Keratinocyte (primary cell): ENCODE measurements at regions not wholly inside any gene's neighbourhood (a gene's known extent, or its start where the extent isn't known, plus 50 kb on each side); places are given as distances from the start of the nearest gene placed in this dataset.

Source experiments
- DNase-seq: peaks from one replicate; pipeline ENCODE4 v3.0.0-alpha.2; 2011; ENCODE audit warnings: low read depth, missing footprints, low spot score
- FAIRE-seq: peaks from 2 replicates; lab custom pipeline; 2011; peaks lifted over from hg19 to GRCh38; lab: Jason Lieb, UNC
- H2AFZ ChIP-seq: 2 replicates; pipeline ENCODE4 v1.6.0; 2012; ENCODE audit warnings: low read length, control low read depth, inconsistent platforms; ENCODE audit not compliant: control insufficient read depth
- H3K27ac ChIP-seq: 2 replicates; pipeline ENCODE4 v1.5.1; 2011; ENCODE audit warnings: low read length; ENCODE audit not compliant: control insufficient read depth, insufficient read depth
- H3K27me3 ChIP-seq: 3 replicates; pipeline ENCODE4 v1.6.0; 2011; ENCODE audit warnings: low read length; ENCODE audit not compliant: control insufficient read depth, insufficient read depth; ENCODE audit errors: extremely low read depth
- H3K36me3 ChIP-seq, 2 experiments: 2 replicates in 1 of 2; 3 replicates in 1 of 2; pipeline ENCODE4 v1.5.1; 2011; ENCODE audit warnings: low read length in 2 of 2, mild to moderate bottlenecking in 1 of 2; ENCODE audit not compliant: control insufficient read depth in 2 of 2, insufficient read depth in 2 of 2; ENCODE audit errors: extremely low read depth in 1 of 2
- H3K4me1 ChIP-seq: 3 replicates; pipeline ENCODE4 v1.5.1; 2011; ENCODE audit warnings: low read length; ENCODE audit not compliant: control insufficient read depth, insufficient read depth; ENCODE audit errors: extremely low read depth
- H3K4me2 ChIP-seq: 3 replicates; pipeline ENCODE4 v1.6.0; 2011; ENCODE audit warnings: low read depth, low read length; ENCODE audit not compliant: control insufficient read depth, insufficient read depth; ENCODE audit errors: extremely low read depth
- H3K4me3 ChIP-seq, 3 experiments: fragments of 200-600 bp in 1 of 3; sonication (generic) in 1 of 3; 2 replicates in 2 of 3; 3 replicates in 1 of 3; pipeline ENCODE4 v1.5.1; 2011 to 2016; ENCODE audit warnings: low read length in 3 of 3, mild to moderate bottlenecking in 3 of 3, control low read depth in 2 of 3, inconsistent platforms in 1 of 3, low read depth in 1 of 3, mixed read lengths in 1 of 3, mixed run types in 1 of 3, moderate library complexity in 1 of 3; ENCODE audit not compliant: control insufficient read depth in 2 of 3, insufficient read depth in 2 of 3; ENCODE audit errors: extremely low read depth in 1 of 3
- H3K79me2 ChIP-seq: 2 replicates; pipeline ENCODE4 v1.6.0; 2012; ENCODE audit warnings: low read length; ENCODE audit not compliant: control insufficient read depth, insufficient read depth
- H3K9ac ChIP-seq: 3 replicates; pipeline ENCODE4 v1.6.0; 2011; ENCODE audit warnings: low read length; ENCODE audit not compliant: control insufficient read depth, insufficient read depth; ENCODE audit errors: extremely low read depth
- H3K9me1 ChIP-seq: 3 replicates; pipeline ENCODE4 v1.6.0; 2011; ENCODE audit warnings: low read length; ENCODE audit not compliant: control insufficient read depth, insufficient read depth; ENCODE audit errors: extremely low read depth
- H3K9me3 ChIP-seq: 2 replicates; pipeline ENCODE4 v1.5.1; 2012; ENCODE audit warnings: low read depth, low read length; ENCODE audit not compliant: control insufficient read depth
- H4K20me1 ChIP-seq: 3 replicates; pipeline ENCODE4 v1.6.0; 2011; ENCODE audit warnings: low read length; ENCODE audit not compliant: control insufficient read depth, insufficient read depth; ENCODE audit errors: extremely low read depth
- EZH2 ChIP-seq: IDR thresholded peaks from one replicate; pipeline ENCODE4 v1.6.1; 2012; ENCODE audit warnings: inconsistent platforms, mild to moderate bottlenecking, low read length, moderate library complexity
- dilution Hi-C: fragments of 300-500 bp; cut with MboI; formaldehyde crosslinking; loops from one replicate; pipeline ENCODE4 v1.7.0; 2020; ENCODE audit warnings: low sequenced_read_pairs; ENCODE audit not compliant: extremely low pct_ligation_motif_present
- TF ChIP-seq, protein P1 (sequence below), 3 experiments: IDR thresholded peaks in 1 of 3; conservative IDR thresholded peaks in 1 of 3; optimal IDR thresholded peaks in 1 of 3; 2 replicates in 2 of 3; 3 replicates in 1 of 3; pipeline versions ENCODE3 to v1.5.1; 2011; ENCODE audit warnings: low read length in 3 of 3, mild to moderate bottlenecking in 3 of 3, moderate library complexity in 2 of 3, control low read depth in 1 of 3, inconsistent platforms in 1 of 3; ENCODE audit not compliant: insufficient read depth in 2 of 3; ENCODE audit errors: extremely low read depth in 1 of 3

DNA sequence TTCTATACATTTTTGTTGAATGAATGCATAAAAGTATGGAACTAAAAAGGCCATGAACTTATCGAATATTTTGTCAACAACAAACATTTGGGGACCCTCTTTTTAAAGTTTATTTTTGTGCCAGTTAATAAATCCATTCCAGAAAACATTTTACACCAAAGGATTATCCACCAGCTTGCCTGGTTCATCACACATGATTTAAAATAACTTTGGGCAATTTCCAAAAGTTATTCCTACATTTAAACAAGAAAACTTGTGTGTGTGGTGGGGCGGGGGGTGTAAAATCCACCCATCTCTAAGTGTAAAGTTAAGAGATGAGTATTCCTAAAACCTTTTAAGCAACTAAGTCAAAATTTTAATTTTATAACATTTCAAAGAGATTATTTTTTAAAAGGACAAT is 224.5 kb upstream of the SNX7 start:
- no peak overlapping the region for H2AFZ ChIP-seq
- FAIRE-seq = no peak
- H3K9me1 ChIP-seq = no peaks in the 10 kb centered on the region
- no peak for DNase-seq
- no peaks in the 10 kb centered on the region for H4K20me1 ChIP-seq
- H3K4me1 ChIP-seq = no peaks in the 10 kb centered on the region
- no peak overlapping the region for H3K27ac ChIP-seq
- TF ChIP-seq, protein P1, sequence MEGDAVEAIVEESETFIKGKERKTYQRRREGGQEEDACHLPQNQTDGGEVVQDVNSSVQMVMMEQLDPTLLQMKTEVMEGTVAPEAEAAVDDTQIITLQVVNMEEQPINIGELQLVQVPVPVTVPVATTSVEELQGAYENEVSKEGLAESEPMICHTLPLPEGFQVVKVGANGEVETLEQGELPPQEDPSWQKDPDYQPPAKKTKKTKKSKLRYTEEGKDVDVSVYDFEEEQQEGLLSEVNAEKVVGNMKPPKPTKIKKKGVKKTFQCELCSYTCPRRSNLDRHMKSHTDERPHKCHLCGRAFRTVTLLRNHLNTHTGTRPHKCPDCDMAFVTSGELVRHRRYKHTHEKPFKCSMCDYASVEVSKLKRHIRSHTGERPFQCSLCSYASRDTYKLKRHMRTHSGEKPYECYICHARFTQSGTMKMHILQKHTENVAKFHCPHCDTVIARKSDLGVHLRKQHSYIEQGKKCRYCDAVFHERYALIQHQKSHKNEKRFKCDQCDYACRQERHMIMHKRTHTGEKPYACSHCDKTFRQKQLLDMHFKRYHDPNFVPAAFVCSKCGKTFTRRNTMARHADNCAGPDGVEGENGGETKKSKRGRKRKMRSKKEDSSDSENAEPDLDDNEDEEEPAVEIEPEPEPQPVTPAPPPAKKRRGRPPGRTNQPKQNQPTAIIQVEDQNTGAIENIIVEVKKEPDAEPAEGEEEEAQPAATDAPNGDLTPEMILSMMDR (optimal IDR thresholded peaks at IDR 0.05 in 1 of 3, IDR thresholded peaks at IDR 0.05 in 1 of 3, conservative IDR thresholded peaks at IDR 0.05 in 1 of 3; ENCODE audit: extremely low read depth in 1 of 3, insufficient read depth in 2 of 3, low read length in 3 of 3) = no peak
- no peak for TF ChIP-seq EZH2
- H3K9ac ChIP-seq = no peak overlapping the region
- no peak overlapping the region for H3K4me3 ChIP-seq
- H3K9me3 ChIP-seq = no peaks in the 10 kb centered on the region
- H3K27me3 ChIP-seq = no peaks in the 10 kb centered on the region
- H3K36me3 ChIP-seq = no peaks in the 10 kb centered on the region
- no peak overlapping the region for H3K4me2 ChIP-seq
- dilution Hi-C loops = no loop called here
- H3K79me2 ChIP-seq = no peaks in the 10 kb centered on the region

DNA sequence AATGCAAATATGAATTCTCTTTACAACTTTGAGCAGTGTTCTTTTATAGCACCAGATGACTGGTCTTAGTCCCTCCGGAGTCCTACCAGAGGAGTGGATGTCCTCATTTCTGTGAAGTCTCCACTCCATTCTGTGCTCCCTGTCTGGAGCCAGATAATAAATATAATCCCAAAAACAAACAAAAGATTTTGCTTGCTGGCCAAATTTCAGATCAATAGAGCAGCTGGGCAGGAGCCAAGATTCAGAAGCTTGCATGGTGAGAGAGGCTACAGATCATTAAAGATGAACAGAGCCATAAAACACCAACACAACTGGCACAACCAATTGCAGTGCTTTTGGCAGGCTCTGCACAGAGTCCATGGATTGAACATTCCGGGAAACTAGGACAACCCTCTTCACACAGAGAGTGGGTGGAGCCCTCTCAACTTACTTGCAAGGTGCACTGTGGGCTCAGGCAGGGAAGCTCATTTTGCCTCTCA is 231.5 kb upstream of the SNX7 start:
- Histone ChIP-seq H3K4me2 (no peak overlapping the region), H2AFZ (no peak overlapping the region)

More for the DNA sequence above, 231.5 kb upstream of the SNX7 start:
- Histone ChIP-seq H3K4me1 (no peaks in the 10 kb centered on the region), H3K36me3 (no peaks in the 10 kb centered on the region), H3K4me3 (no peak overlapping the region), H3K9ac (no peak overlapping the region), H3K79me2 (no peaks in the 10 kb centered on the region), H3K9me3 (no peaks in the 10 kb centered on the region), H3K27ac (no peak overlapping the region), H3K27me3 (no peaks in the 10 kb centered on the region), H3K9me1 (no peaks in the 10 kb centered on the region), H4K20me1 (no peaks in the 10 kb centered on the region)
- FAIRE-seq = no peak
- TF ChIP-seq EZH2 = no peak
- TF ChIP-seq, protein P1 (optimal IDR thresholded peaks at IDR 0.05 in 1 of 3, IDR thresholded peaks at IDR 0.05 in 1 of 3, conservative IDR thresholded peaks at IDR 0.05 in 1 of 3; ENCODE audit: extremely low read depth in 1 of 3, insufficient read depth in 2 of 3, low read length in 3 of 3) = no peak
- dilution Hi-C loops = no loop called here
- DNase-seq = no peak
